Midbrain (tissue), 1 donor: ENCODE measurements at regions not wholly inside any gene's neighbourhood (a gene's known extent, or its start where the extent isn't known, plus 50 kb on each side); places are given as distances from the start of the nearest gene placed in this dataset.

ENCODE experiments used
- DNase-seq: peaks from one replicate; lab custom pipeline; 2025; lab: John Stamatoyannopoulos, UW

DNA sequence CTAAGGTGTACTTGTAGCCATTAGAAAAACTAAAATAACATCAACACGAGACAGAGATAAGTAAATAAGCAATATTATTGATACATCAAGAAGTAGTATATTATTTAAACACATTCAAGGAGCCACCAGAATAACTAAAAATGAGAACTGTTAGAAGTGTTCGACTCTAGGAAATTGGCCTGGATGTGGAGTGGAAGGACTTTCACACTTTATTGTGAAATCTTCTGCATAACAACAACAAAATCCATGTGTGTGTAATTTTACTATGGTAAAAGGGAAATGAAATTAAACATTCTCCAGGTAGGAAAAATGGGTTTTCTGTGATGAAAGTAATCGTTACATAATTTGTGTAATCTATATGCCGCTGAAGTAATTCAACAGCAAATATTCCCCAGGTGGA is 96.3 kb upstream of the RNF152 start:
- no peak for DNase-seq

DNA sequence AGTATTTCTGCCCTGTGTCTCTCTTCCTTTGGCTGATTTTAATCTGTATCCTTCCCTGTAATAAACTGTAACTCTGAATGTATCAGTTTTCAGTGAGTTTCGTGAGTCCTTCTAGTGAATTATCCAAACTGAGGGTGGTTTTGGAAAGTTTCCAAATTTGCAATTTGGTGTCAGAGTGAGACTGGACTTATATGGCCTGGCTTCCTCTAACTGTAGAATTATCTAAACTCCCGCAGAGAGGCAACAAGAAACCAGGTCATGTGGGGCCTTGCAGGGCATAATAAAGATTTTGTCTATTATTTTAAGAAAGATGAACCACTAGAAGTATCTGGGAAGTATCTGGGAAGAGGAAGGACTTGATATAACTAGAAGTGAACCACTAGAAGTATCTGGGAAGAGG is 95.3 kb upstream of the RNF152 start:
- DNase-seq: no peak

DNA sequence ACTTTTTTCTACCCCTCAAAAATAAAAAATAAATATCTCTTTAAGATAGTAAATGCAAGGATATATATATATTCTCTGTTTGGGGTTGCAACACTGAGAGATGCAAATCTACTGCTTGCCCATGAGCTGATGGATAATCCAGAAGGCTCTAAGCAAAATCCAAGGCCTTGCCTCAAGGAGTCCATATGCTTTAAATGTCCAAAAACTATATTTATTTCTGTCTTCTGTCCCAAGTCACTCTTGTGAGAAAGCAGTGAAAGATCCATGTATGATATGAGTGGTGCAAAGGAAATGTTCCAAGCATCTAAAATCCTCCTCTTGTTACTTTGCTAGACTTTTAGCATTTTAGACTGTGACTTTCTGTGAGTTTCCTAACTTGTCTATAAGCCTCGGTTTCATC is 92.9 kb upstream of the RNF152 start:
- no peak for DNase-seq

DNA sequence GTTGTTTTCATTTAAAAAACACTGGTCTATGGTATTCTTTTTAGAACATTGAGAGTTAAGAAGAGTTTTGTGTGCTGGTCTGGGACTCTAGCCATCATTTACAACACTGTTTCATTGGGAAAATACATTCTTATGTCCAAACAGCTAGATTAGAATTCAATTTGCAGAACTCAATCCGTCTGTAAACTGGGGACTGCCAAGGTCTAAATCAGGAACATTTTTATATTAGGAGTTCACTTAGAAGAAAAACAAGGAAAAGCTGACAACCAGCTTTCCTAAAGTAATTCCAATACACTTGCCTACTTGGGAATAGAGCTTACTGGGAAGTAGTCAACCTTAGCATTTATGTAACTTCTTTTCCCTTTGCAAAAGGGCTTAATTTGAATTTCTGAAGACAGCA is 91.5 kb upstream of the RNF152 start:
- peak; percentile 7 for DNase-seq

DNA sequence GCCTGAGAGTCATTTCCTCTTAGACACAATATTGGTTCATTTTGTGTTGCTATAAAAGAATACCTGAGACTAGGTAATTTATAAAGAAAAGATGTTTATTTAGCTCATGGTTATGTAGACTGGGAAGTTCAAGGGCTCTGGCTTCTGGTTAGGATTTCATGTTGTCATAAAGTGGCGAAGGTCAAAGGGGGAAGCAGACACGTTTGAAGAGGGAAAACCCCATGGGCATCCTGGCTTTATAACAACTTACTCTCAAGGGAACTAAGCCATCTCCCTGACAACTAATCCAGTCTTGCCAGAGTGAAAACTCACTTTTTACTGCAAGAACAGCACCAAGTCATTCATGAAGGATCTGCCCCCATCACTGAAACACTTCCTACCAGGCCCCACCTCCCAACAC is 89.7 kb upstream of the RNF152 start:
- no peak for DNase-seq

DNA sequence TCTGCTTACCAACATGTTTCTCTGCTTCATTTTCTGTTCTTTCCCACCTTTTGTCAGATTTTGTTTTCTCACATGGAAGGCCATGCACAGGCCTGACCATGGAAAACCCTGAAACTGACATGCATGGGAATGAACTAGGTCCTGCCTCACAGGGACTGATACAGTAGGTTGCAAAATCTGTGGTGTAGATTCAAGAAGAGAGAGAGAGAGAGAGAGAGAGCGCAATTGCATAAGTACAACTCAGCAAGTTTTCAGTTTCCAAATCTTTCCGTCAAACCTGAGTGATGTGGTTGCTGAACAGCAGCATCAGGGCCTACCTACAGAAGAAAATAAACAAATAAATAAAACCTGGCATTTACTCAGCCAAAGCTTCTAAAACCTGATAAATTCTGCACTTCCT is 87.5 kb upstream of the RNF152 start:
- no peak for DNase-seq

DNA sequence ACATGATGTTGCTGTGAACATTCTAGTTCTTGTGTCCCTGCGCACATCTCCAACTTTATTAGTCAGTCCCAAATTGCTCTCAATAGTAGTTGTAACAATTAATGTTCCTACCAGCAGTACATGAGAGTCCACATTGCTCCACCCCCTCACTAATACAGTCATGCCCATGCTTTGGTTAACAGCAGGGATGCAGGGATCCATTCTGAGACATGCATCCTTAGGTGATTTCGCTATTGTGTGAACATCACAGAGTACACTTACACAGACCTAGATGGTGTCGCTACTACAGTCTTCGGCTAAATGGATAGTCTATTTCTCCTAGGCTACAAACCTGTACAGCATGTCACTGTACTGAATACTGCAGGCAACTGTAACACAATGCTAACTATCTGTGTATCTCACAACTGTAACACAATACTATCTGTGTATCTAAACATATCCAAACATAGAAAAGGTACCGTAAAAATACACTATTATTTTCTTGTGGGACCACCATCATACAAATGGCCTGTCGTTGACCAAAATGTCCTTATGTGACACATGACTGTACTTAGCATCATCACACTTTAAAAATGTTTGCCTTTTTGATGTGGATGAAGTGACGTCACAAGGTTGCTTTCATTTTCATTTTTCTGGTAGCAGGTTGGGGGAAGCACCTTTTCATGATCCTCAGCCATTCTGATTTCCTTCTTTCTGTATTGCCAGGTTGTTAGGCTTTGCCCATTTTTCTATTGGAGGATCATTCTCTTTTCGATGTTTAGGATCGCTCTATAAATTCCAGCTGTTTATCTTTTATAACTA is 82.9 kb upstream of the RNF152 start:
- no peak for DNase-seq

DNA sequence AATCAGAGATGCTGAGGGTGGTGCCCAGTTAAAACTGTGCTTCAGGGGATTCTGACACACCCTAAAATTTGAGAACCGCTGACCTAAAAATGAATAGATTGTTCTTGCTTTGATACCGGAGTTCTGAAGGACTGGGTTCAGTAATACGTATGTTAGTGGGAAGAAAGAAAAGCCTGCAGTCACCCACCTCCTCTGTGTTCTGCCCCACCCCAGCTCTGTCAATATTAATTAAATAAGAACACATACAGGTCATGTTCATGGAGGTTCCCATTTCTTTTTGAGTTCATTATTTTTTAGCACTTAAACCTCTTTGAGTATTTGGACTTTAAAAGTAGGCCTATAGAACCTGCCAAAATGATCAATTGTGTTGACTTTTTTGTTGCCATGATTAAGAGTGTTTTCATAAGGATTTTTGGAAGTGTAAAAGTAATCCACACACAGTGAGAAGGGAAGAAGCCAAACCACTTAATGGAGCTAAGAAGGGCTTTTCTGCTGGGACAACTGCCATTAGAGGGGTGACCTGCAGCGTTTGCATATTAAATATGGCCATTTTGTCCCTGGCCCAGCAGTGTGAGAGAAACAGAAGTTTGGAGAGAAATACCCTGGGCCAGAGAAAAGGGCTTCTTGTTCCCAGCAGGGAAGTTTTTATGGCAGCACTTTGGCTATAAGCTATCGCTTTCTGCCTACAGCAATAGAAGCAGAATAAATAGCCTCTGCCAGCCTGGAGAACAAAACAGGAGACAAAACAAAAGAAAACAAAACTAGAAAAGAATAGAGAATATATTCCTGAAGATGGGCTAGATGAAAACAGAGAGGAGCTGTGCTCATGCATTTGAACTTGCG is 80.7 kb upstream of the RNF152 start:
- no peak for DNase-seq

DNA sequence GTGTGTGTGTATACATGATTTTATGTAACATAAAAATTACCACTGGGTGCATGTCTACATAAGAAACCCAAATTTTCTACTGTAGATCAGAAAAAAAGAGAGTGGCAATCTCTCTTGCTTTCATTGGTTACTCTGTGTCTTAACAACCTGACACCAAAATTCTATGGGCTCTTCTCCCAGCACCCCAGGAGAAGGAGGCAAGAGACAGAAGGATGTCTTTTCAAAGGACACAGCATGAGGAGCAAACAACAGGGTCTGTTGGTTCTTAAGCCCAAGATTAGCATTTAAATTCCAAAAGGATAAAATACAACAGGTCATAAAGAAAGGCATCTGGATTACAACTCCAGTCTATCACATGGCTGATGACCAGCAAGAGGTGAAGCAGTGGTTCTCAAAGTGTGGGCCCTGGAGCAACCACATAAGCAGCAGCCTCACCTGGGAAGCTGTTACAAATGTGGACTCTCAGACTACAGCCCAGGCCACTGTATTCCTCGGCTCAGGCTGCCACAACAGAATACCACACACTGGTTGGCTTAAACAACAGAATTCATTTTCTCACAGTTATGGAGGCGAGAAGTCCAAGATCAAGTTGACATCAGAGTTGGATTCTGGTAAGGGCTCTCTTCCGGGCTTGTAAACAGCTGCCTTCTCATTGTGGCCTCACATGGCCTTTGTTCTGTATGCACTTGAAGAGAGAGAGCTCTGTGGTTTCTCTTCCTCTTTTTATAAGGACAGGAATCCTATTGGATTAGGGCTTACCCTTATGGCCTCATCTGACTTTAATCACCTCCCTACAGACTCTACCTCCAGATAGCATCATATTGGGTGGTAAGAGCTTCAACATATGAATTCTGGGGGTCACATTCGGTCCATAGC is 79.8 kb upstream of the RNF152 start:
- DNase-seq: no peak

DNA sequence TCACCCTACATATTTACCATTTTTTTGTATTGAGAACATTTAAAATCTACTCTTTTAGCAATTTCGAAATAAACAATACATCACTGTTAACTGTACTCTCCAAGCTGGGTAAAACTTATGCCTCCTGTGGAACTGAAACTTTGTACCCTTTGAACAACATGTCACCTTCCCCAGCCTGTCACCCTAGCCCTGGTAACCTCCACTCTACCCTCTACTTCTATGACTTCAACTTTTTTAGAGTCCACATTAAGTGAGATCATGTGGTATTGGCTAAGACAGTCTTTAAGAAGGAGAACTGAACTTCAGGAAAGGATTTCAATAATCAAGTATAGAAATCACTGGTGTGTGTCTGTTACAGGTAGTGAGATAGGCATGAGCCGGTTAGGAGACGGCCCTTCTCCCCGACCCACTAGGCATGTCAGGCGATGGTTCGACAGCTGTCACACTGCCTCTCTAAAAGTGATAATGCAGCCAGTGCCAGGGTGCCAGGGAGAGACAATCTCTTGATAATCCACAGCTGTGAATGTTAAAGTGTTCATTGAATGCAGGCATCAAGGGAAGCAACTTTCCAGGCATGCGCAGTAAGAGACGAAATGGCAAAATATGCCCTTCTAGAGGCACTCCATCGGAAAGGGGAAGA is 74.6 kb upstream of the RNF152 start:
- no peak for DNase-seq

DNA sequence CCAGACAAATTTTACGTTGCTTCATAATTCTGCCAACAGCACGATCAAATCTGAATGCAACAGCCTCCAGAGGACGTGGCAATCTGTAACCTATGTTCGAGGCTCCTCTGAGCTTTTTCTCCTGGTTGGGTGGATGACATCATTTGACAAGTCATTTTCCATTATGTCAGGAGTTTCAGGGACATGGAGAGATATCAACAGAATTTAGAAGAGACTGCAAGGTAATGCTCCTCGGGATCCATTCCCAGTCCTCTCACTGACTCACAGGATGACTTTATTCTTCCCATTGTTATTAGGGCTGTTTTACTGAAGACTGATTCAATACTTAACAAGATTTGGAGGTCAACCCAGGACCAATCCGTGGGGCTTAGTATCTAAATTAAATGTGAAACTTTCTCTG is 72.5 kb upstream of the RNF152 start:
- no peak for DNase-seq

DNA sequence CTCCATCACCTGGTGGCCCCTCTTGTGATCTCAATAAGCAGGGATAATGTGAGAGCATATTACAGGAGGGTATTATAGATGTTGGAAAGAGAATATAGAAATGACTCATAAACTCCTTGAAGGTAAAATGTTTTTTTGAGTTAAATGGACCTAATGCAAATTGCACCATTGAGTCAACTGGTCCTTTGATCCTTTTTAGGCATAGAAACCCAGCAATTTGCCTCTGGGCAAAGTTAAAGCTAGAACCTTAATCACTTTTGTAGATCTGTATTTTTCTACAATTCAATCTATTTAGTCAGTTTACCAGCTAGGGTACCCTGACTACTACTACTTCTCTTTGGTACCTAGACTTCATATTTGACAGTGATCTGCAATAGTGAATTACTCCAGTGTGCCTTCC is 71.8 kb upstream of the RNF152 start:
- no peak for DNase-seq

DNA sequence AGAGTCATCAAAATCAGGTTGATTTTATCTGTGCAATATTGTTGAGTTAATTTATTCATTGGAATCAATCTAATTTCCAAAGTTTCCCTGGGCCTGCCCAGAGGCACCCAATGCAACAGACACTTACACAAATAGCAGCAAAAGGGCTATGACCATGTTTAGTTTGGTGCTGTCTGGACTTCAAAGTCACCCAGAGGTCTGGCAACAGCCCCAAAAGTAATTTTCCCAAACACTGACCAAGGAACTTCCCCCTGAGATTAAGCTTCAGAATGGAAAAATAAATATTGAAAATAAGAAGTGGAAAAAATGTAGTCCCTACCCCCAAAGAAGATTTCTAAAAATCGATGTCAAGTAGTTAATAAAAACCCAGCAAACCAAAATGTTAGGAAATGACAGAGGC is 70.9 kb upstream of the RNF152 start:
- no peak for DNase-seq

DNA sequence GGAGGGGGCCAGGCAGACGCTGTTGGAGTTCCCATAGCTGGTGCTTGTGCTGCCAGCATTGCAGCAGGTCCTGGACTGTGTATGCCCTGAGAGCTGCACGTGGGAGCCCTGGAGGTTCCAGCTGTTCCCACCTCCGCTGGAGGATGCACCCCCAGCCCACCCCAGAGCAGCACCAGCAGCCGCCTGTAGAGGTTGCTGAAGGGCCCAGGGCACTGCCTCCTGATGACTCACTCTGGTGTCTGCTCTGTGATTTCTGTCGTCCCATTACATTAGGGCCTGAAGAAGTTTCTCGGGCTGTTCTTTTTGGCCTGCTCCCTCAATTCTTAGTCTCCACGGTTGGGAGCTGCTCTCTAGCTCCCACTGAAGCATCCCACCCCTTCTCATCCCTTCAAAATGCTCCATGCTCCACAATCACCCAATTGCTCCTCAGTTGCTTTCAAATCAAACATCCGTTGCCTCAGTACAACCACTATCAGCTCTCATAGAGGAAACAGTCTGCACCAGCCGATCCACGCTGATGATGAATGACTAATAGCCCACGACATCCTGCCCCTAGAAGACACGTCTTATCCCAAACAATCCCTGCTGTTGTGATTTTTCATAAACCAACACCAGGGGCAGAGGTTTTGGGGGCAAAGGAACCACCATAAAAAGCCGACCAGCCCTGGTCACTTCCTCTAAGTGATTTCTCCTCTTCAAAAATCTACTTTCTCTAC is 65.2 kb upstream of the RNF152 start:
- no peak for DNase-seq

DNA sequence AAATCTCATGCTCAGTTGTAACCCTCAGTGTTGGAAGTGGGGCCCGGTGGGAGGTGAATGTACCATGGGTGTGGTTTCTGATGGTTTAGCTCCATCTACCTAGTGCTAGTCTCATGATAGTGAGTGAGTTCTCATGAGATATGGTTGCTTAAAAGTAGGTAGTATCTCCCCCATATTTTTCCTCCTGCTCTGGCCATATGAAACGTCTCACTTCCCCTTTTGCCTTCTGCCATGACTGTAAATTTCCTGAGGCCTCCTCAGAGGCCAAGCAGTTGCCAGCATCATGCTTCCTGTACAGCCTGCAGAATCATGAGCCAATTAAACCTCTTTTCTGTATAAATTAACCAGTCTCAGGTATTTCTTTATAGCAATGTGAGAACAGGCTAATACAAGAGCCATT is 62.8 kb upstream of the RNF152 start:
- DNase-seq: no peak

DNA sequence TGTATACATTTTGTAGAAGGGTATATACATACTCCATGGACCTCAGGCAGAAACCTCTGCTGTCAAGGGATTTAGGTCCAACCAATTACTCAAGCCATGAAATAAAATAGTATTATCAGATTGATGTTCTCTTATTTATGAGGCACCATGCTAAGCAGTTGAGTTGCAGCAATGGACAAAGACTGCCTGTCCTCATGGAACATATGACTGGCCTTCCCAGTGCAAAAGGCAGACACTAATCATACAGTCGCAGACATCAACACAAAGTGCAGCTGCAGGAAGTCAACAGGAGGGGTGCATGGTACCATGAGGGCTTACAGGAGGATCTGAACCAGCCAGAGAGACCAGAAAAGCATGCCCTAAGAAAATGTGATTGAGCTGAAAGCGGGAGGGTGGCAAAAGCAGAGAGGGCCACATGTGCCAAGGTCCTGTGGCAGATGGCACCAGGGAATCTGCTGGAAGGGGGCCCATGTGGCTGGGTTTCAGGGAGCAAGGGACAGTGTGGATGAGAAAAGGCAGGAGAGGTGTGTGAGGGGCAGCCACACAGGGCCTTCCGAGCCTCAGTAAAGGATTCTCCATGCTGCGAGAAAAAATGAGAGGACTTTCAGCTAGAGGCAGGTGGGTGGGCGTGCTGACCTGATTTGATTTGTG is 61.4 kb upstream of the RNF152 start:
- DNase-seq: no peak

DNA sequence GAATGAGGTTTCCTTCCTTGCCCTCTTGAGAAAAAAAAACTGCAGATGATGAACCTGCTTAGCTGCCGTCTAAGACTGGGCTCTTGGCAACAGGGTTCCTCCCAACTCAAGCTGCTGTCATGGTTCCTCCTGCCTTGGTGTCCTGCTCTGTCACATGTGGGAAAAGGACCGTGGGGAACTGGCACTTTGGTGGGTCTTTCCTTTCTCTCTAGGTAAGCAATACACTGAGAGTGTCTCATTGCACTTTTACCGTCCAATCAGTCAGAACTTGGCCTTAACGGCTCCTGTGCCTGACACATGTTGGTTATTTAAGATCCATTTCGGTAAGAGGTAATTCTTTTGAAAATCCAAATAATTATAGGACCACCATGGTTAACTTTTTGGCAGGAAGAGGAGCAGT is 60.8 kb upstream of the RNF152 start:
- DNase-seq: no peak

DNA sequence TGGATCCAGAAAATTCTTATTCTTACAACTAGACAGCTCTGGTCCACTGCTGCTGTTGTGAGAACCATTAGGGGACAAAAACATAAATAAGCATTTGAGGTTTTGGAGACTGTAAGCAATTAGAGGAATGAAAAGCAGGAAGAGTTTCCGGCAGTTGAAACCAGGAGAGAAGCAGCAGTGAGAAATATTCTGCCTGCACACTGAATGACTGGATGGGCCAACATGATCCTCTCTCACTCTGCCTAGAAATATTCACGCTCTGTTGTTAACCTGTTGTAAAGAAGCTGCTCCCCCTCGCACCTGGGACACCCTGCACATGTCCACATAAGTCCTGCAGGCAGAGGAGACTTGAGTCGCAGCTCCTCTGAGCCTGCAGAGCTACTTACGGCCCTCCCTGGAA is 60.4 kb upstream of the RNF152 start:
- DNase-seq: no peak

DNA sequence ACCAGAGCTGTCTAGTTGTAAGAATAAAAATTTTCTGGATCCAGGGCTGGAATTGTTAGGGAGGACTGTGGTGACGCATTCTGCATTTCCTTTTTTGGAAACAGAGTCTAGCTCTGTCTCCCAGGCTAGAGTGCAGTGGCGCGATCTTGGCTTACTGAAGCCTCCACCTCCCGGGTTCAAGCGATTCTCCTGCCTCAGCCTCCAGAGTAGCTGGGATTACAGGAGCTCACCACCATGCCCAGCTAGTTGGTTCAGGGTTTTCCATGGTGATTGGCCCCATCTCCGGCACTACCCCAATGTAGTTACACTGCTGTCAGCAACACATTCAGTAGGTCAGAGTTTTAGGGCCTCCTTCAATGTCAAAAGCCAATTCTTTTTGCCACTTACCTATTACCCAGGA is 58.6 kb upstream of the RNF152 start:
- no peak for DNase-seq

DNA sequence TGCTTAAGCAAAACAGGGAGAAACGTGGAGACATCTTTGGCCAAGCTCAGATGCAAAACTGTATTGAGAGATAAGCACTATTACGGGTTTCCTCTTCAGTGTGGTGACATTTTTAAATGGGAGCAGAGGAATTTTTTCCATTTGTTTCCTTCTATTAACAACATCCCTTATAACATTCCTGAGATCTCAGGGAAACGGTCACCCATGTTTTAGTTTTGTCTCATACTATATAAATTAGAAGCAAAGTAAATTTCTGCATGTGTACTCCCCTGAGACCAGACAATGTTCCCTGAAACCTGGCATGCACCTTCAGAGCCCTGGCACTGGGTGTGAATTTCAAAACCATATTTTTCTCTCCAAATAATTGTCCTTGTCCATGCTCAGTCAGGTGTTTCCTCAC is 57.6 kb upstream of the RNF152 start:
- DNase-seq: no peak

DNA sequence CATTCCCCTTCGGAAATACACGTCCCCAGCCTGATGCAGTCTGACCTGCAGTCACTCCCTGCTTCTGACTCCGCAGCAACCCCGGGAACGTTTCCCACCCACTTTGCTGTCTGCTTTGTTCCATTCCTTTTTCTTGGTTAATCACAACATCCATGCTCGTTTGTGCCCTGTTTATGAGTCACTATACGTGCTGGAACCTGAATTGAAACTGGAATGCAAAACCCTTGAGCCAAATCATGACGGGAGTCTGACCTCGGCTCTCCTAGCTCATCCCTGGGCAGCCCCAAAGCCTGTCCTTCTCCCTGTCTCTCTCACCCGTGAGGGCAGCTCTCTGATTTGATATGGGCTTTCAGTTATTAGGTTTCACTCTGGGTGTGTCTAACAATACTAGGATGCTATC is 57.1 kb upstream of the RNF152 start:
- DNase-seq: no peak
